GM19455 (cell line): ENCODE measurements at regions not wholly inside any gene's neighbourhood (a gene's known extent, or its start where the extent isn't known, plus 50 kb on each side); places are given as distances from the start of the nearest gene placed in this dataset.
"Not testable (repeated sequence)": the region's sequence is repeated elsewhere in the genome, so short reads cannot be mapped to it uniquely, and the experiment has no call there.

ENCODE experiments used
- ATAC-seq: cut with Tn5 transposase; IDR thresholded peaks from one replicate; pipeline ENCODE4 v1.9.1; 2021; ENCODE audit not compliant: unreplicated experiment

DNA sequence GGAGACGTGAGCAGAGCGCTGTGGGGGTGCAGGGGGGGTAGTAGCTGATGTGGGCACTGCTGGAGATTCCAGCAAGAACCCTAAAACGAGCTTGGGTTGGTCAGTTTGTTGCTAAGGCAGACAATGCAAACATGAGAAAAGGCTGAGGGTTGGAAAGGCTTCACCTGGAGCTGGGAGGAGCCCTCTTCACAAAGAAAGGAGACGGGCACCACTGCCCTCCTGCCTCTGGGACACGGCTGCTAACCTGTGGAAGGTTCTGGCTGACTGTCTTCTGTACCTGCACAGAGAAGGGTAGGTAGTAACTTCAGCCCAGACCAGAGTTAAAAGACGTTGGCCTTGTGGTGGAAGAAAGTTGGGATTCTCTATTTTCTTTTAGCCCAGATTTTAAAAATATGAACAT lies 108.7 kb downstream of the SUCLA2 start:
- no peak for ATAC-seq

DNA sequence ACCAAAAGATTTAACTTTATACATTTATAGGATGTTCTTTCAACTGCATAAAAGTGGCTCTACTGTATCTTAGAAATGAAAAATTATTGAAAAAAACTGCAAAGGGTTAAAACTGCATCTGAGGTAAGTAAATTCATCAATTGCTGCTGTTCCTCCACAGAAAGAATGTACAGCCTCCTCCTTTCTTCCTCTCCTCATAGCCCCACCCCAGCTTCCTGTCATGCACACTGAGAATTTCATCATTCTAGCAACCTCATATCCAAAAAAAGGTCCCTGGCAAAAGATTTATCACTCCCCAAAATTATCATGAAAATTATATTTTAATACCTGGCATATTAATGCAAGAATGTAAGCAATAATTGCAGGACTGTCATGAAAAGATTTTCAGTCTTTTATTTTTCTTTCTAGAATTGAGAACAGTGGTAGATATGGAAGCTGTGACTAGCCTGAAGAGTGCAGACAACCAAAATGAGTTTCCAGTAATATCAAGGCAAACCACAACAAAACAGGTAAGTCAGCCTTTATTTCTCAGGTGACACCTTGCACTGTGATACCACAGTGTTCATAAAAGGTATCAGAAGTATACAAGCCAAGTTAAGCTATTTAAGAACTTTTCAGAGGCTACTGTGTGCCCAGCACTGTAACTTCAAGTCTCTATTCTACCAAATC lies 110.8 kb downstream of the SUCLA2 start:
- ATAC-seq: no peak

DNA sequence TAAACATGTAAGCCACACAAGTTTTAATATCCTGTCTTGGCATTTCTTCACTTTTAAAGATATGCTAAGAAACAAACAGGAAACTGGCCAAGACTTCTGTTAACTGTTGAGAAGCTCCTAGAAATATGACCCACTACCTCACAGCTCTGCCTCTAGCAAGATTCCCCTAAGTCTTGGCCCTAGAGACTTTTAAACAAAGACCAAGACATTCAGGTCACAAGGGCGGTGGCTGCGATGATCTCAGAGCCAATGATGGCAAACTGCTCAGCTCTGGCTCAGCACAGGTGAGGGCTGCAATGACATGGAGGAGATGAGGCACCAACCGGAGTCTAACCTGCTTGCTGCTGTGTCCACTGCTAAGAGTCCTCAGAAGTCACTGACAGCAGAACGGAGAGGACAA lies 114.8 kb downstream of the SUCLA2 start:
- no peak for ATAC-seq

DNA sequence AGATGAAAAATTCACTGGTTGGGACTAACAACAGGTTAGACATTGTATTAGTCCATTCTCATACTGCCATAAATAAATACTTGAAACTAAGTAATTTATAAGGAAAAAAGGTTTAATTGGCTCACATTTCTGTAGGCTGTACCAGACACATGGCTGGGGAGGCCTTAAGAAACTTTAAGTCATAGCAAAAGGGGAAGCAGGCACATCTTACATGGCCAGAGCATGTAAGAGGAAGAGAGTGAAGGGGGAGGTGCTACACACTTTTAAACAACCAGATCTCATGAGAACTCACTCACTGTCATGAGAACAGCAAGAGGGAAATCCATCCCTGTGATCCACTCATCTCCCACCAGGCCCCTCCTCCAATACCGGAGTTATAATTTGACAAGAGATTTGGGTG lies 125.9 kb downstream of the SUCLA2 start:
- ATAC-seq: no peak

DNA sequence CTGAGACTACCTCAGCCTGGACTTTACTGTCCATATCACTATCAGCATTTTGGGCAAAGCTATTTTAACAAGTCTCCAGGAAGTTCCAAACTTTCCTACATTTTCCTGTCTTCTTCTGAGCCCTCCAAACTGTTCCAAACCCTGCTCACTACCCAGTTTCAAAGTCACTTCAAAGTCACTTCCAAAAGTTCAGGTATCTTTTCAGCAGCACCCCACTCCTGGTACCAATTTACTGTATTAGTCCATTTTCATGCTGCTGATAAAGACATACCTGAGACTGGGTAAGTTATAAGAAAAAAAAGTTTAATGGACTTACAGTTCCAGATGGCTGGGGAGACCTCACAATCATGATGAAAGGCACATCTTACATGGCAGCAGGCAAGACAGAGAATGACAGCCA lies 127.1 kb downstream of the SUCLA2 start:
- not testable (repeated sequence) for ATAC-seq

DNA sequence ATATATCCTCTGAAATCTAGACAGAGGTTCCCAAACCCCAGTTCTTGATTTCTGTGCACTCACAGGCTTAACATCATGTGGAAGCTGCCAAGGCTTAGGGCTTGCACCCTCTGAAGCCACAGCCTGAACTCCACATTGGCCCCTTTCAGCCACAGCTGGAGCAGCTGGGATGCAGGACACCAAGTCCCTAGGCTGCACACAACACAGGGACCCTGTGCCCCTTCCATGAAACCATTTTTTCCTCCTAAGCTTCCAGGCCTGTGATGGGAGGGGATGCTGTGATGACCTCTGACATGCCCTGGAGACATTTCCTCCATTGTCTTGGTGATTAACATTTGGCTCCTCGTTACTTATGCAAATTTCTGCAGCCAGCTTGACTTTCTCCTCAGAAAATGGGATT lies 127.8 kb downstream of the SUCLA2 start:
- not testable (repeated sequence) for ATAC-seq

DNA sequence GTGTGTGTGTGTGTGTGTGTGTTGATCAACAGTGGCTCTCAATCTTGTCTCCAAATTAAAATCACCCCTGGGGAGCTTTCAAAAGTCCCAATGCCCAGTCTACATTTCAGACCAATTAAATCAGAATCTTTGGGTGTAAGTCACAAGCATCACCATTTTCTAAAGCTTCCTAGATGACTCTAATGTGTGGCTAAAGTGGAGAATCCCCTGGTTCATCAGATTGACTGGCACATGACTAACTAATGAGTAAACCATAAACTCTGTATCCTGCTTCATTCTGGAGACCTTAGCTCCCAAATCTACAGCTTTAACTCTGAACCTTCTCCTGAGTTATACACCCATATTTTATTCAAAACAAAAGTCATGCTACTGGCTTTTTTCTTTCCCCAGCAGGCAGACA lies 131.3 kb downstream of the SUCLA2 start:
- no peak for ATAC-seq

DNA sequence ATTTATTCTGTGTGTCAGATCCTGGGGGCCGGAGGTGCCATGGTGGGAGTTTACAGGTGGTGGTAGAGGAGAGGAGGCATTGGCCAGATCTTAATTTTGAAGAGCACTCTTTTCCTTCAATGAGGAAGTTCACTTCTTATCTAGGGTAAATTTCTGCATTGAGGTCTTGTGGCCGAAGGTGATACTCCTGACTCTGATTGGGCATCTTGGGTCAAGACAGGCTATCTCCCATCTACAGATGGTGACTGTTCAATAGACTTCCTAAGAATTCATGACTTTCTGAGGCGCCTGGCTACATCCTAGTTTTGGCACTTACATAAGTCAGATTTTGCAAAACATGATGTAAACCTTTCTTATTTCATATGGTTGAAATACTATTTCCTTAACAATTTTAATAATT lies 135.2 kb downstream of the SUCLA2 start:
- ATAC-seq: no peak

DNA sequence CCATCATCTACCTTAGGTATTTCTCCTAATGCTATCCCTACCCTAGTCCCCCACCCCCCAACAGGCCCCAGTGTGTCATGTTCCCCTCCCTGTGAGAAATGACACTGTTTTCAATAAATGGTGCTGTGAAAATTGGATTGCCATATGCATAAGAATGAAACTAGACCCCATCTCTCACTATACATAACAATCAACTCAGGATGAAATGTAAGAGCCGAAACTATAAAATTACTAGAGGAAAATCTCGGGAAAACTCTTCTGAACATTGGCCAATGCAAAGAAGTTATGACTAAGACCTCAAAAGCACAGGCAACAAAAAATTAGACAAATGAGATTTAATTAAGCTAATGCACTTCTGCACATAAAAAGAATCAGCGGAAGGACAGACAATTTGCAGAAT lies 138.2 kb downstream of the SUCLA2 start:
- ATAC-seq: no peak

DNA sequence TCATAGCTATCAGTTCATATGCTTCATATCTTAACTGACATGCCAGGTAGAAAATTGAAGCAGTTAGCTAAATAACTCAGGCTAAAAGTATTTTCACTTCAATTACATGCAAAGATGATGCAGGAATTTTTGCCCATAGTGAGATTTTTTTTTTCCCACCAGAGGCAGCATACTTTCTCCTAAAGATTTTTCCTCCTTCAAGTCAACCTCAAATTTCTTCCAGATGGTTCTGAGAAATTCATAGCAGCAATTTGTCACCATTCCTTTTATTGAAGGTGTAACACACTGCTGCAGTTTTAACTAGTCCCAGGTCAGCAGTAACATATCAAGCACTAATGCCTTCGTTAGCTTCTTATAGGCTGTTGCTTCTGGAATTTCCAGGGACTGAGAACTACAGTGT lies 141.9 kb downstream of the SUCLA2 start:
- no peak for ATAC-seq

DNA sequence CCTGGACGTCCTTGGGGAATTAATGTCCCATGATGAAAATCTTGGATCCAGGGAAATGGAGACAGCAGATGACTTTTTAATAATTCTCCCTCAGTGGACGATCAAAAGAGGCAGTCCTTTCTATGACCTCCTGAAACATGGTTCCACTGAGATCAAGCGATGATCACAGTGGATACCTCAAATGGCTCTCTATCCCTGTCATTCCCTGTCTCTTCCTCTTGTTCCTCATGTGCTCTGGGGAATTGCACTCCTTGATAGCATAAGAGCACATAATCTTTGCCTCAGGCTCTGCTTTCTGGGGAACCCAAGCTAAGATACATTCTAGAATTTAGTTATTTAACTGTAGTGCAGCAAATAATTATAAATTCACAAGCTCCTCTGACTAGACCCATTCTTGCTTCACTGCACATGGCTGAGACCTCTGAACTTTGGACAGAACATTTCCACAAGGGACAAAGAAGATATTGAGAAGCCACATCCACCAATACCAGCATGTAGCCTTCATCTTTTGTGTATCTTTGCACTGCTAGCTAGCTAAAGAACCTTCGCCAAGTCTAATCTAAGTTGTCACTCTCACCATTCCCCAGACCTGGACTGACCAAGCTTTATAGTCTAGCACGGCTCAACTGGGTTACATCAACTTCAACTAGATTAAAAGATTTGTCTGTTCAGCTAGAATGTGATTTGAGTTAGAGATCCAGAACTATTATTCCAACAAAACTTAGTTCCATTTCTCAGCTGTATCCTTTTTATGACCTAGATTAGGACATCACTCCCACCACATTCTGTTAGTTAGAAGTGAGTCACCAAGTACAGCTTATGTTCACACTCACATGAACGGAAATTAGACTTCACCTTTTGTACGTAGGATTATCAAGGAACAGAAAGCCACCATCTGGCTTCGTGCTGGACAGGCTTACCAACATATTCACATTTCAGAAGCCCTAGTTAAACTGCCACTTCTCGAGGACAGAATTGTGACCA lies 142.7 kb downstream of the SUCLA2 start:
- ATAC-seq: no peak

DNA sequence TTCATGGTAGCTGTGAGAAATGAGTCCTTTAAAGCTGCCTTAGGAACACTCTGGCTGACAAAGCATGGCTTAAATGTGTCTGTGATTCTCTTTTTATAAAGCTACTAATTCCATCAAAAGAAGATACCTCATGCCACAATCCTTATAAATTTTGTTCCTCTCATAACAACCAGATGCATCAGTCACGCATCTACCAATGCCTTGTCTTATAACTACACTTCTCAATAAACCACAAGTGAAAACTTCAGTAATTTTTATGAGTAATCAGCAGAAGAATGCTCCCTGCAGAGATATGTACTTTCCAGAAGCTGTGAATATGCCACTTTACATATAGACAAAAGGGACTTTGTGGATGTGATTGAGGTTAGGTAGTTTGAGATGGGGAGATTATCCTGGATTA lies 147.8 kb downstream of the SUCLA2 start:
- ATAC-seq: no peak

DNA sequence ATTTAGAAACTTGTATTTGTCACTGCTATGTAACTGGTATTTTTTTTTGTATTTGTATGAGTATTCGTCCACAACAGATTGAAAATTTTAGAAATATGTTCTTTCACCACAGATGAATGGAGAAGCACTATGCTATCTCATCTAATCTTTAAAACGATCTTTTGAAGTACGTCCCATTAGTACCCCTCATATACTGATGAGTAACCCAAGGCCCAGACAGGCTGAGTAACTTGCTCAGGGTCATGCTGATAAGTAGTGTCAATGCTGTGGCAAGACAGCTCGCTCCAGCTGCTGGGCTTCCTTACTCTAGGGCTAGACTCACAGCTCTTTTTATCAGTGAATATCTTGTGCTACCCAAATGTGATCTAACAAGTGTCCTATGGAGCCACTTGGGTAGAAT lies 154.2 kb downstream of the SUCLA2 start:
- no peak for ATAC-seq

DNA sequence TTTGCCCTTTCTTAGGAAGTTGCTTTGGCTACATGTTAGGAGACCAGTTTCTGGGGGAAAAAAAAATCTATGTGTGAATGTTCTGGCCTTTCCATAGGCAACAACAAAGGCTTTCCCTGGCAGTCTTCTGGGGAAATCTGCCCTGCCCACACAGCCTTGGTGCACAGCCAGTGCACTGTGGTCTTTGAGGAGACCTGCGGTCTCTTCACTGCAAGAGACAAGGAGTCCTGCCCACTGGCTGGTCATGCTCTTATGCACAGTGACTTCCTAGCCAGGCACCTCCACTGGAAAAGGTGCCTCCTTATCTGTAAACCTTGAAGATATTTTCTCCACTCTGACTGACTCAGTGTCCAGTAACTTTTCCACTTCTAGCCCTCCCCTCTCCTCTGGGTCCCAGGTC lies 155.1 kb downstream of the SUCLA2 start:
- ATAC-seq: no peak

DNA sequence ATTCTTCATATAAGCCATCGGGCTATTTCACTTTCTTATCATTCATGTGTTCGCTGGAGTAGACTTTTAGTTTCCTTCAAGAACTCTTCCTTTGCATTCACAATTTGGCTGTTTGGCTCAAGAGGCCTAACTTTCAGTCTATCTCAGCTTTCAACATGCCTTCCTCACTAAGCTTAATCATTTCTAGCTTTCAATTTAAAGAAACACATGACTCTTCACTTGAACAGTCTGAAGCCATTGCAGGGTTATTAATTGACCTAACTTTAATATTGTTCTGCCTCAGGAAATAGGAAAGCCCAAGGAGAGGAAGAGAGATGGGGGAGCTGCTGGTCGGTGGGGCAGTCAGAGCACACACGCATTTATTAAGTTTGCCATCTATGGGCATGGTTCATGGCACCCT lies 158.1 kb downstream of the SUCLA2 start:
- ATAC-seq: no peak

DNA sequence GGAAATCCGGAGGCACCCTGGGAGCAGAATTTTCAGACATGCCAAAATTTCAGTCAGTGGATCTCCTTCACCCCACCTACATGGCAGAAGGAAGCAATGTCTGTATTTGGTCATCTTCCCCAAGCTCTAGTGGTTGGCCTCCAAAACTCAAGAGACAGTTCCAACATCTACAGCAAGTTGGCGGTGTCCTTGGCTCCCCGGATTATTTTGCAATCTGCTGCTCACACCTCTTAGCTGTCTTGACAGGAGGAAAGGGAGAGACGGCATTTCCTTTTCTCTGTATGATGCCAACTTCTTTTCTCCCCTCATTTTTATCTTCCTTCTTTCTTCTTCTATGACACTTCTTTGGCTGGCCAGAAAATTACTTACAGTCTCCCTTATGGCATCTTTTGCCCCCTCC lies 159.9 kb downstream of the SUCLA2 start:
- ATAC-seq: no peak

DNA sequence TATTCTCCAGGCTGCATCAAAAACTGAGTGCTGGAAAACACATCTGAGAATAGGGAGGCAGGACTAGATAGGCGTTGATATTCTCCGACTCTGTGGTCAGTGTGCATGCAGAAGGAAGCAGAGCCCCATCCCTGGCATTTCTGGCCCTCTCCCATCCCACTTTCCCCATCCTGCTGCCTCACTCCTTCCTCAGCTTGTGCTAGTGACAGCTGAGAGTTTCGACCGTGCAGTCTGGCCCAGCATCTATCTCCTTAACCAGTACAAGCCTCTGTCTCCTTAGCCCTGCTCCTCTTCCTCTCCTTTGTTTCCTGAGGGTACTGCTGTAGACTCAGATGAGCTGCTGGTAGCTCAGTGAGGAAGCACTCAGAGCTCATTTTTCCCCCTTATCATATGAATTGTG lies 163.2 kb downstream of the SUCLA2 start:
- ATAC-seq: no peak

DNA sequence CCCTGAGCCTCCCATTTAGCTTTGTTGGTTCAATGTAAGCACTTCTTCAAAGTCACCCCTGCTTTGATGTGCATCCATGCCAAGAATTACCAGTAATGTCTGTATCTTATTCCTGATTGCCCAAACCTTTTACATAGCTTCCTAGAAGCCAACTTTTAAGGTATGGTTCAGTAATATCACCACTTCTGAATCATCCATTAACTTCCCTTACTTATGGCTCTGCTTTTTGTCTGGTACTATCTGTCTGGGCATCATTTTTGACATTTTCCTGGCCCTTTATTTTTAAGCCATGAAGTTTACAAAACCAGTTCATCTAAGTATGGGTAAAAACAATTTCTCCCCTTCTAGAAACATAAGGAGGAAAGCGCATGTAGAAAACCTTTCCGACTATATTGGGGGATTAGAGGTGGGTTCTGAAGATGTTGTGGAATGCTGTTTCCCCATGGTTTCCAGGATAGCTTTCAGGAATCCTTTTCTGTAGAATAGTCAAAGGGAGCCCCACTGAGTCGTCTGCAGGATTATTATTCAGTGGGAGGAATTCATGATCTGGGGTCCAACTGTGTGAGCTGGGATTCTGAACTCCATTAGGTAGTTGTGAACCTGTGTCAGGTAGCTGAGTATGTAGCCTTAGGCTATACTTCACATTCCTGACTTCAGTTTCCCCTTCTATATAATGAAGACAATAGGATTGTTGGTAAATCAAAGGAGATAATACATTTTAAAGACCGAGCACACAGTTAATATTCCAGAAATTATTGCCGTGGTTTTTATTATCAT lies 163.8 kb downstream of the SUCLA2 start:
- no peak for ATAC-seq

DNA sequence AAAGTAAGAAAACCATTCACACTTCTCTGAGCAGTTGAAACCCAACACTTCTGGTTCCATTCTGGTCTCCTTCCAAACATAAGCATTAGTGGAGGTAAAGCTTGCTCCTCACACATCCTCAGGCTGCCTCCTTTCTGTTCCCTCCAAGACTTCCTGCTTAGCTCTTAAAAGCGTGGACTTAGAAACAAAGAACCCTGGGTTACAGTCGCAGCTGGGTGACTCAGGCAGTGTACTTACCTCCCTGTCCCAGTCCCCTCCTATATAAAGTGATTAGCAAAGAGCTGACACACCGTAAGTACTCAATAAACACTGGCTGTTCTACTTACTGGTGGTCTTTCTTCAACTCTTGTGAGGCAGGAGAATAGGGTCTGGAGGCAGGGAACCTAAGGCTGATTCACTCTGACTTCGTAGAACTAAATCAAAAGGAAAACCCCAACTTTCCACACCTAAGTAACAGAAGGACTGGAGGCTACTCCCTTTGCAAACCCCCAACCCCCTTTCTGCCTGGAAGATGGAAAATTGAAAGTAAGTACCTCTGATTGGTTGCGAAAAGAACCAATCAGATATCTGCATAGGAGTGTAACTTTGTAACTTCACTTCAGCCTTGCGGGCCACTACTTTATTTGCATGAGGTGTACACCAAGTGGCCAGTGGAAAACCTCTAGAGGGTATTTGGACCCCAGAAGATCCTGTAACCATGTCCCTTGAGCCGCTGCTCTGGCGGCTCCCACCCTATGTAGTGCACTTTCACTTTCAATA lies 165.4 kb downstream of the SUCLA2 start:
- no peak for ATAC-seq

DNA sequence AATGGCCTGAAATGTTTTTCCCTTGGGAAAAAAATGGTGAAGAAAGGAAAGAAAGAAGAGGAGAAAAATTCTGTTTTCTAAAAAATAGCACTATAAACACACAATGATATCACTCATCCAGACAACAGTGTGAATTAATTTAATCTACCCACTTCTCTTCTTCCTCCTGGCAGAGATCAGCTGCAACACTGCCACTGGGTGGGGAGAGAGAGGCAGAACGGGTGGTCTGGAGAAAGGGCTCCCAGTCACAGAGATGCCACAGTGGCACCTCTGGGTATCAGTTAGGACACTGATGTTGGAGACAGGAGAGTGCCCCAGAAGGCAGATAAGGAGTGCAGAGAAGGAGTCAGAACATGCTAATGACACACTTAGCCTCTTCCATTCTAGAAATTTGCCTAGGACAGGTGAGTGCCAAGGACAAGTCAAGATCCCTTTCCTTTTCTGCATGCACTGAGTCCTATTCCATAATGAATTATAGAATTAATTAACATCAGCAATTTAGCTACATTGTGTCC lies 168.6 kb downstream of the SUCLA2 start:
- ATAC-seq: no peak

DNA sequence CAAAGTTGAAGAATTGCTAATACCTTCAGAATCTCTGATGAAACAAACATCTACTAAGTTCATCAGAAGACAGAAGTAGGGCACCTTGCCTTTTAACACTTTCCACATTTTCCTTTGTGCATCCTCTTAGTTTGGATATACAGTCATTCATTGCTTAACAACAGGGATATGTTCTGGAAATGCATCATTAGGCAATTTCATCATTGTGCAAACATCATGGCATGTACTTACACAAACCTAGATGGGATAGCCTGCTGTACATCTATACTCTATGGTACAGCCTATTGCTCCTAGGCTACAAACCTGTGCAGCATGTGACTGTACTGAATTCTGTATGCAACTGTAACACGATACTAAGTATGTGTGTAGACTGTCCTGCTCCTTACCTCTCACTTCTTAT lies 169.8 kb downstream of the SUCLA2 start:
- no peak for ATAC-seq
